Fibroblast of peridontal ligament (primary cell): ENCODE measurements at regions not wholly inside any gene's neighbourhood (a gene's known extent, or its start where the extent isn't known, plus 50 kb on each side); places are given as distances from the start of the nearest gene placed in this dataset.
A peak's percentile ranks its signal among the peaks of the same experiment; 100 is the strongest.
"Not testable (repeated sequence)": the region's sequence is repeated elsewhere in the genome, so short reads cannot be mapped to it uniquely, and the experiment has no call there.

Experiments
- DNase-seq: peaks from one replicate; pipeline ENCODE4 v3.0.0-alpha.2; 2010; ENCODE audit errors: extremely low read depth

DNA sequence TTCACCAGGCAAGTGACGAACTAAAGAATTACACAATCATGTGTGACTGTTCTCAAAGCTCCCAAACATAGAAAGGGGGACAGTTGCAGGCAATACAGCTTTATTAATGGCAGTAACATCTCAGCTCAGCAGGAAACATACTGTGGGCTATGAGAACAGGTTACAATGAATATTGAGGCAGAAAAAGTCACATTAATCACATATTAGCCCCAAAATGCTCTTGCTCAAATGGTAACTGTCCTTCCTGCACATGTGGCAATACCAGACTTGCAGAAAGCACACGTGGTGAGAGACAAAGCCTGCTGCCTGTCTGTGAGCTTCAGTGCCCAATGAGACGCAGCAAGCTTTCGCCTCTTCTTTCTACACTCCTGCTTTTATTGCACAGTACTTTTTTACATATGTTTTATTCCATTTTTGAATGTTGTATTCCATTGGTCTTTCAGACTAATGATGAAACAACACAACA lies 104.9 kb upstream of the ACBD5 start:
- no peak for DNase-seq

DNA sequence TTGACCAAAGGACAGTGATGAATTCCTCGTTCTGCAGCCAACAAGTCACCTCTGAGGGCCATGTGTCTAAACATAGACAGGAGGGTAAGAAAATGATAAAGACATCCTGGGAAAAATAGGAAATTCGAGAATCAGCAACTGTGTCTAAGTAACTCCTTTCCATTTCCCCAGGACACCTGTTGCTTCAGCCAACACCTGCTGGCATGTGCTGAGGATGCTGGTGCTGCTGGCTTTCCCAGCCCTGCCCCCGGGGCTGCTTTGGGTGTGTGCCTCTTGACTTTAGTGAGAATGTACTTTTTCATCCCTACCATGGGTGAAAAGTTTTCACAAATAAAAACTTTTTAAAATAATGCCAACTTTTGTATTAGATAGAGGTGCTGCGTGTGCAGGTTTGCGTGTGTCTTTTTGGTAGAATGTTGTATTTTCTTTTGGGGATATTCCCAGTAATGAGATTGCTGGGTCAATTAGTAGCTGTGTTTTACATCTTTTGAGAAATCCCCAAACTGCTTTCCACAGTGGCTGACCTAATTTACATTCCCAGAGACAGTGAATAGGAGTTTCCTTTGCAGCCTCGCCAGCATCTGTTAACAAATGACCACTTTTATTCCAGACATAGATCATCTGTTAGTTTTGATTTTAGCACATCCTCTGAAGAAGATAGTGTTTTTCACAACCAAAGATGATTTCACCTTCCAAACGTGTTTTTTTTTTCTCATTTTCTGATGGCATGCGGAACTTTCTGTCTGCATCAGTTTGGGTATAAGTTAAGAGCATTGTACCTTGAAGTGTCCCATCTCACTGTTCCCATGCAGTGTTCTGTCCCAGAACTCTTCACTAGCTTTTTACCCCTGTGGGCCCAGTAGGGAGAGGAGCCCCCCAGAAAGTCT lies 104.2 kb upstream of the ACBD5 start:
- no peak for DNase-seq

DNA sequence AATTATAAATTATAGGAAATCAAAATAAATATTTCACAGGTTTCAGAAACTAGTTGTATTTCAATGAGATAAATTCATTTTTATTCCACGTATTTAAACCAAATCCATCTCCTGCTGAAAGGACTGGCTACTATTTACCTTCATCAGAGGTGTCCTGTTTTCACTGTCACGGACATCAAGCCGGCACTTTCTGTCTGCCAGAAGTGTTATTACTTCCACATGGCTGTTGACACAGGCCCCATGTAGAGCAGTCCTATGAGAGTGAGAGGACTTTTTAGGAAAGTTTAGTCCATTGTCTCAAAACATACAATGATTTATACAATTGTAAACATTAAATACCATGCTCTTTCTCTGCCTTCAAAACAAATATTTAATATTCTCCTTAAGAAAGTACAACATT lies 100.4 kb upstream of the ACBD5 start:
- no peak for DNase-seq

DNA sequence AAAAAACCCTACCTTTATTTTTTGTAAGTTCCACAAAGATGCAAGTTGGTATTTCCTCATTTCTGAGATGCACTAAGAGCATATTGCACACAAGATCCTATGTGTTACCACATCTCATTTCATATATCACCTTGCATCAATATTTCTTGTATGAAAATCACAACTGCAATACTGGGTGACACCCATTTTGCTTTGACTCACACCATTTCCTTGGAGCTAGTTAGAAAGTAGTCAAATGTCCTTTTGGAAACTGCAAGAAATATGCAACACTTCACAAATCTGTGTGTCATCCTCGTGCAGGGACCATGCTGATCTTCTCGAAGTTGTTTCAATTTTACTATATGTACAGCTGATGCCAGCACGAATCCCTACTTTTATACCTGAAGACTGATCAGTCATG lies 94.6 kb upstream of the ACBD5 start:
- DNase-seq: not testable (repeated sequence)

DNA sequence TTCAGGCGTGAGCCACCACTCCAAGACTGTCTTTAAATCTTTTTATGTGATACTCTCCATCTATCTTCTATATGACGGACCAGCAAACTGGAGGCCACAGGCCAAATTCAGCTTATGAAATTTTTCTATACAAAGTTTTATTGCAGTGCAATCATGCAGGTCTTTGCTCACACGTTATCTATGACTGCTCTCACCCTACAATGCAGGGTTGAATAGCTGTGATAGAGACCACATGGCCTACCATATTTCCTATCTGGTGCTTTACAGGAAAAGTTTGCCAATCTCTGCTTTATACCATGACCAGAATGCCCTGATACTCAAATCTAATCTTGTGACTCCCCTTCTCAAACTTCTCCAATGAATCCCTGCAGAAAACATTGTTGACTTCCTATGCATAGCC lies 89.5 kb upstream of the ACBD5 start:
- no peak for DNase-seq

DNA sequence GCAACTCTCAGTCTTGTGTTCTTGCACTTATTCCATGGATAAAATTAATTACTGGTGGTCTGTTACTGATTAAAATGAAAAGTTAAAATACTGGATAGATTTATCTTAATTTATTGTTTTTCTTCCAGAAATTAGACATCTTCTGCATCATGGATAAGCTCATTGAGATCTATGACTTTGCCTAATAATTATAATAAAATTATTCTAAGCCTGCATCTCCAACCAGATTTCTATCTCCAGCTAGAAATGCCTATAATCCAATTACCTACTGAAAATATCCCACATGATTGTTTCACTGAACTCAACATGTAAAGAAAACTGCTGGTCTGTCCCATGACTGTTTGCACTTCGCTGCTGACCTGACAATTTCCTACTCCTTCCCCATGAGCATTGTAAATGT lies 88.3 kb upstream of the ACBD5 start:
- DNase-seq: no peak

DNA sequence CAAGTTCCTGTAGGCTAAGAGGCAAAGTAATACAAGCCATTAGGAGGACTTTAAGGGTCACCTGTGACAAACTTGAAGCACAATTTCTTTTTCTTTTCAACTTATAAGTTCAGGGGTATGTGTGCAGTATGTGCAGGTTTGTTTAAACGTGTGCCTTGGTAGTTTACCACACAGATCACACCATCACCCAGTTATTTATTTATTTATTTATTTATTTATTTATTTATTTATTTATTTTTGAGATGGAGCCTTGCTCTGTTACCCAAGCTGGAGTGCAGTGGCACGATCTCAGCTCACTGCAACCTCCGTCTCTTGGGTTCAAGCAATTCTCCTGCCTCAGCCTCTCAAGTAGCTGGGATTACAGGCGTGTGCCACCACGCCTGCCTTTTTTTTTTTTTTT lies 86.2 kb upstream of the ACBD5 start:
- not testable (repeated sequence) for DNase-seq

DNA sequence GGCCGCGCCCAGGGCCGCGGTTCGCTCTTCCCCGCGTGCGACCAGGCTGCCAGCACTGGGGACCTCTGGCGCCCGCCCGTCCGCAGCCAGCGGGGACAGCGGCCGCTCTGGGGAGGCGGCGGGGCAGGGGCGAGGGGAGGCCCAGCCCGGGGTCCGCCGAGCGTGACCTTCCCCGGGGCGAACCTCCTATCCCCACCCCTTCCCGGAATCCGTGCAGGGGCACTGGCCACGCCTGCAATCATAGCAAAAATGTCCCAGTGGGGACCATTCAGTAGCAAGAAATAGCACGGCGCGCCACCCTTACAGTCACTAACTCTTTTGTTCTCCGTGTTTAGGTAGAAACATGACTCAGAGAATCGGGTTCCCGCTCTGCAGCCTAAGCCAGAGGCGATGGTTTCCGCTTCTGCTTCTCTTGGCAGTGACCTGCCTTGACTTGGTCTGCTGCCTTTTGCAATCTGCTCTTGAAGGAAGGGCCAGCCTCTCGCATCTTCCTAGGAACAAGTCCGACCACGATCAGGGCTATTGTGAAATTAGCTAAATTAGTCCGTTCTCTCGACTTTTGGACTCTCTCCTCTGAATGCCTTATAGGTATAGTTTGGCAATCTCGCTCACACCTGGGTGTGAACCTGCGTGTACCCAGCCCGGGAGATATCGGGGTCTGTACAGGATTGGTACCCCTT lies 79.3 kb upstream of the ACBD5 start:
- peak; percentile 44 for DNase-seq

DNA sequence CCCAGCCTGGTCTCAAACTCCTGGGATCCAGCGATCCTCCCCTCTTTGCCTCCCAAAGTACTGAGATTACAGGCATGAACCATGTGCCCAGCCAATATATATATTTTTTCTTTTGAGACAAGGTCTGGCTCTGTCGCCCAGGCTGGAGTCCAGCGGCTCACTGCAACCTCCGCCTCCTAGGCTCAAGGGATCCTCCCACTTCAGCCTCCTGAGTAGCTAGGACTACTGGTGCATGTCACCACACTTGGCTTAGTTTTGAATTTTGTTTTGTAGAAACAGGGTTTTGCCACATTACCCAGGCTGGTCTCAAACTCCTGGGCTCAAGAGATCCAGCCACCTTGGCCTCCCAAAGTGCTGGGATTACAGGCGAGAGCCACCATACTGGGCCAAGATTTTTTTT lies 78.5 kb upstream of the ACBD5 start:
- DNase-seq: not testable (repeated sequence)

DNA sequence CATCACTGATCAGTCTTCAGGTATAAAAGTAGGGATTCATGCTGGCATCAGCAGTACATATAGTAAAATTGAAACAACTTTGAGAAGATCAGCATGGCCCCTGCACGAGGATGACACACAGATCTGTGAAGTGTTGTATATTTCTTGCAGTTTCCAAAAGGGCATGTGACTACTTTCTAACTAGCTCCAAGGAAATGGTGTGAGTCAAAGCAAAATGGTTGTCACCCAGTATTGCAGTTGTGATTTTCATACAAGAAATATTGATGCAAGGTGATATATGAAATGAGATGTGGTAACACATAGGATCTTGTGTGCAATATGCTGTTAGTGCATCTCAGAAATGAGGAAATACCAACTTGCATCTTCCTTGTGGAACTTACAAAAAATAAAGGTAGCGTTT lies 74.5 kb upstream of the ACBD5 start:
- DNase-seq: not testable (repeated sequence)

DNA sequence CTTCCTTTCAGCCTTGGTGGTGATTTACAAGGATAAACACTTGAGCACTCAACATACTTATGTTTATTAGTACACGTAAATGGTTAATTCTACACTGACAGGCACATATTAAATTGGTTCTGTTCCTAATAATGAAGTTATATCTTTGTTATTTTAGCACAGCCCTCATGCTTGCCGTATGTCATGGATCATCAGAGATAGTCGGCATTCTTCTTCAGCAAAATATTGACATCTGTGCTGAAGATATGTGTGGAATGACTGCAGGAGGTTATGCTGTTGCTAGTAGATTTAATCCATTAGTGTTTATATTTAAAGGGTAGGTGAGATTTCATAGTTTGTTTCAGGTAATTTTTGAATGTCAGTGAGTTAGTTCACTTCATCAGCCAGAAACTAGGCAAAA lies 73.0 kb upstream of the ACBD5 start:
- DNase-seq: not testable (repeated sequence)

DNA sequence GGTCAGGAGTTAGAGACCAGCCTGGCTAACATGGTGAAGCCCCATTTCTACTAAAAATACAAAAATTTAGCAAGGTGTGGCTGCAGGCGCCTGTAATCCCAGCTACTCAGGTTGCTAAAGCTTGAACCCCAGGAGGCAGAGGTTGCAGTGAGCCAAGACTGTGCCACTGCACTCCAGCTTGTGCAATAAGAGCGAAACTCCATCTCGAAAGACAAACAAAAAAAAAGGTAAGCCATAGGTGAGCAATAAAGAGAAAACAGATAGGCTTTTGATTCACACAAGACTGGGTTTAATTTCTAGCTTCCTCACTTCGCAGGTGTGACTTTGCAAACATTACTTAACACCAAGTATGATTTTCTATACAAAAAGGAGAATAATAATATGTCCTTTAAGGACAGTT lies 72.3 kb upstream of the ACBD5 start:
- no peak for DNase-seq

DNA sequence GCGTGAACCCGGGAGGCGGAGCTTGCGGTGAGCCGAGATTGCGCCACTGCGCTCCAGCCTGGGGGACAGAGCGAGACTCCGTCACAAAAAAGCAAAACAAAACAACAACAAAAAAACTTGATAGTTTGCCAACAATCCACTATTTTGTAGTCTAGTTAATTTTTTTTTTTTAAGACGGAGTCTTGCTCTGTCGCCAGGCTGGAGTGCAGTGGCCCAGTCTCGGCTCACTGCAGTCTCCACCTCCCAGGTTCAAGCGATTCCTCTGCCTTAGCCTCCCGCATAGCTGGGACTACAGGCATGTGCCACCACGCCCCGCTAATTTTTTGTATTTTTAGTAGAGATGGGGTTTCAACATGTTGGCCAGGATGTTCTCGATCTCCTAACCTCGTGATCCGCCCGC lies 71.2 kb upstream of the ACBD5 start:
- not testable (repeated sequence) for DNase-seq

DNA sequence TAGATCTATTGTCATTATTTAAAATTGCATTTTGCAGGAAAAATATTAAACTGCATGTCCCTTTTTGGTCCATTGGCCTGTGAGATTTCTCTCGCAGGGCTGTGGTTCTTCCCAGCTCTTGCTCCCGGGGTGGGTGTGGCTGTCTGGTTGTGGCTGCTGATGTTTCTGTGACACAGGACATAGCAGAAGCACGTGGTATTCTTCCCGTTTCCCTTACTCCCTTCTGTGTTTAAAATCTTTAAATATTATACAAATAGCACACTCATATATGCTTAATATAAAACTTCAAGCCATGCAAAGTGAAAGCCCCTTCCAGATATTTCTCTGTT lies 57.9 kb upstream of the ACBD5 start:
- not testable (repeated sequence) for DNase-seq

DNA sequence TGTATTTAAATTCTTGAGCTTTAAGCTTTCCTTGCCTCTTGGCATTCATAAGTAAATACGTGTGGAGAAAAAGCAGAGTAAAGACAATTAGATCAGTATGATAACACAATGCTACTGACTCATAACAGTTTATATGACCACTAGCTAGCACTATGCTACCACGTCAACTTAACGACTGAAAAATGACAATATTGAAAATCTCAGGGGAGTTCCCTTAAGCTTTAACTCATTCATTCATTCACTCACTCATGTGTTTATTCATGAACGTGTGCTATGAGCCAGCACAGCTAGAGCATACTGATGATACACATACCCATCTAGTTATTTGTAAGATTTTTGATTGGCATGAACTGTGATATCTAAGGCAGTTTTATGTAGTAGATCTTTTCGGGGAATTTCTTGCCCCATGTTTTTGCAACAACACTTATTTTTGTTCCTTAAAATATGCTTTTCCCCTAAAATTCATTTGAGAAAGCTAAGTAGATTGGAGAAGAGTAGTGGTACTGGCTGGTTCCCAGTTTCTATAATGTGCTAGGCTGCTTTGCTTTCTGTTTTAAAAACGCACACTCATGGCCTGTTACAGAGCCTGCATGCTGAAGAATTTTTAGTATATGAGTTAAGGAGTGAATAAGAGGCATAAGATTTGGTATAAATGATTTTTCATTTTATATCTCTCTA lies 57.4 kb upstream of the ACBD5 start:
- peak; percentile 14 for DNase-seq

DNA sequence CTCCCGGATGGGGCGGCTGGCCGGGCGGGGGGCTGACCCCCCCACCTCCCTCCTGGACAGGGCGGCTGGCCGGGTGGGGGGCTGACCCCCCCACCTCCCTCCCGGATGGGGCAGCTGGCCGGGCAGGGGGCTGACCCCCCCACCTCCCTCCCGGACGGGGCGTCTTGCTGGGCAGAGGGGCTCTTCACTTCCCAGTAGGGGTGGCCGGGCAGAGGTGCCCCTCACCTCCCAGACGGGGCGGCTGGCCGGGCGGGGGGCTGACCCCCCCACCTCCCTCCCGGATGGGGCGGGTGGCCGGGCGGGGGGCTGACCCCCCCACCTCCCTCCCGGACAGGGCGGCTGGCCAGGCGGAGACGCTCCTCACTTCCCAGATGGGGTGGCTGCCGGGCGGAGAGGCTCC lies 55.7 kb upstream of the ACBD5 start:
- DNase-seq: not testable (repeated sequence)

DNA sequence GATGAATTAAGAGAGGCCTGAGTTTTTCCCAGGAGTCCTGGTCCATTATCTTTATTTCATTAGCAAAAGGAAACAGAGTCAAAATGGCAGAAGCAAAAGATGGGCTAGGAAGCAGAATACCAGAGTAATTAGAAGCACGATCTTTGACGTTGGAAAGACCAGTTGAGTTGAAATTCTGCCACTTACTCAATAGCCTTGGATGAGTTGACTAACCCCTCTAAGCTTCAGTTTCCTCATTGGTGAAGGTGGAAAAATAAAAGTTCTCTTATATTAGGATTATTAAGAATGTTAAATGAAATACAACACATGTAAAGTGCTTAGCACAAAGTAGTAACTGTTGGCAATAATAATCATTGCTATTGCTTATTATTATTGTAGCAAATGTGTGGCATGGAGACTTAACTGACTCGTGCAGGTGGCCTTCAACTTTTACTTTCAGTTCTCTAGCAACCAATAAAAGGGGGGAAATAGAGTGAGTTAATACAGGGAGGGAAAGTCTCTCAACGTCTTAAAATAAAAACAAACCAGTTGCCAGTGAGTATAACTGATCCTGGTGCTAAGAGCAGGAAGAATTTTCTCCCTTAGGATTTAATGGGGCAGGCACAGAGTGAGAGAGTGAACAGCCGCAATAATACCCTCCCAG lies 50.8 kb upstream of the ACBD5 start:
- not testable (repeated sequence) for DNase-seq
